ENCODE measurements at regions not wholly inside any gene's neighbourhood (a gene's known extent, or its start where the extent isn't known, plus 50 kb on each side); places are given as distances from the start of the nearest gene placed in this dataset.

DNA sequence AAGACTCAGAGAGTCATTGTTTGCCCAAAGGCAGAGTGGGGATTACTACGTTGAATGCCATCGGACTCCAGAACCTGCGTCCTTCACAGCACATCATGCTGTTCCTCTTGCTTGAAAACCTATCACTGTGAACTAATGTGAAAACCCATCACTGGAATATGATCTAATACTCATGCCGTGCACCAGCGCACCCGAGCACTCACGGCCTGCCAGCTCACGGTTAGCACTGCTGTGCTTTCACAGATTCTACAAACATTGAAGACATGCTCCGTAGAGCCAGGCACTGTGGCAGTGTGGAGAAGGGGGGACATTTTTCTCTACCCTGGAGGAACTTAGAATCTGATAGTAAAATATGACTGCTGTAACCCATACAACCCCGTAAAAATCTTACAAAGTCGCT, 350.4 kb downstream of the C16orf95 start (continued):
- TF ChIP-seq HDAC2 (IDR thresholded peaks at IDR 0.05) (no peak), CREB1 (IDR thresholded peaks at IDR 0.05; ENCODE audit: low read depth) (no peak)

GRCh38 chr16:86968866-86969265, 348.3 kb downstream of the C16orf95 start:
- H3K79me2 ChIP-seq (ENCODE audit: control insufficient read depth, insufficient read depth, low read length) = no peaks in the 10 kb centered on the region
- no peak overlapping the region for H3K4me2 ChIP-seq (ENCODE audit: control insufficient read depth, insufficient read depth)
- no peaks in the 10 kb centered on the region for H4K20me1 ChIP-seq (ENCODE audit: control insufficient read depth, insufficient read depth)
- no peaks in the 10 kb centered on the region for H3K27me3 ChIP-seq (replicated peaks in 1 of 2; ENCODE audit: control insufficient read depth in 2 of 2, insufficient read depth in 2 of 2, low read length in 1 of 2)
- H3K4me3 ChIP-seq = no peak overlapping the region
- CTCF ChIA-PET = no interaction called here
- DNase-seq (ENCODE audit: low read depth, low spot score) (no peak), ATAC-seq (no peak), FAIRE-seq (no peak)
- SMC1A ChIA-PET (ENCODE audit: uncharacterized antibody, unreplicated experiment) = no interaction called here
- intact Hi-C loops (cut with micrococcal nuclease; ENCODE audit: unreplicated experiment) (no loop called here), in situ Hi-C loops (cut with MboI) (no loop called here)
- POLR2A ChIA-PET = no interaction called here
- H3K4me1 ChIP-seq (ENCODE audit: control insufficient read depth, insufficient read depth, low read length) = no peaks in the 10 kb centered on the region
- 66% methylated on average over 16 of the region's 16 CpGs for WGBS (ENCODE audit: insufficient coverage, insufficient replicate concordance, low lambda C conversion rate, missing lambda C conversion rate)
- no peak overlapping the region for H3K9ac ChIP-seq (ENCODE audit: control insufficient read depth, insufficient read depth, low read length)
- RAD21 ChIA-PET (ENCODE audit: unreplicated experiment) = interaction anchor here (0.6 kb wide), 1 partner anchor 369 kb away, joined by 3 read pairs; no protein-coding TSS in a partner anchor
- no peak overlapping the region for H3K27ac ChIP-seq (ENCODE audit: control insufficient read depth, insufficient read depth)
- no peak for TF ChIP-seq CHD1 (IDR thresholded peaks at IDR 0.05; ENCODE audit: low read depth, low read length)
- TF ChIP-seq ASH2L (IDR thresholded peaks at IDR 0.05; ENCODE audit: borderline replicate concordance, low read depth) = no peak
- TF ChIP-seq GABPA (IDR thresholded peaks at IDR 0.05; ENCODE audit: low read depth) = no peak
- no peak for TF ChIP-seq TCF3 (IDR thresholded peaks at IDR 0.05; ENCODE audit: borderline replicate concordance, insufficient read depth, low read depth, low read length)
- no peak for TF ChIP-seq RCOR1 (conservative IDR thresholded peaks at IDR 0.05; ENCODE audit: low read depth, low read length)
- TF ChIP-seq HSF1 (IDR thresholded peaks at IDR 0.05; ENCODE audit: low read depth, low read length) = no peak
- no peak for TF ChIP-seq SP1 (IDR thresholded peaks at IDR 0.05; ENCODE audit: low read depth, low read length)
- TF ChIP-seq, protein P1, sequence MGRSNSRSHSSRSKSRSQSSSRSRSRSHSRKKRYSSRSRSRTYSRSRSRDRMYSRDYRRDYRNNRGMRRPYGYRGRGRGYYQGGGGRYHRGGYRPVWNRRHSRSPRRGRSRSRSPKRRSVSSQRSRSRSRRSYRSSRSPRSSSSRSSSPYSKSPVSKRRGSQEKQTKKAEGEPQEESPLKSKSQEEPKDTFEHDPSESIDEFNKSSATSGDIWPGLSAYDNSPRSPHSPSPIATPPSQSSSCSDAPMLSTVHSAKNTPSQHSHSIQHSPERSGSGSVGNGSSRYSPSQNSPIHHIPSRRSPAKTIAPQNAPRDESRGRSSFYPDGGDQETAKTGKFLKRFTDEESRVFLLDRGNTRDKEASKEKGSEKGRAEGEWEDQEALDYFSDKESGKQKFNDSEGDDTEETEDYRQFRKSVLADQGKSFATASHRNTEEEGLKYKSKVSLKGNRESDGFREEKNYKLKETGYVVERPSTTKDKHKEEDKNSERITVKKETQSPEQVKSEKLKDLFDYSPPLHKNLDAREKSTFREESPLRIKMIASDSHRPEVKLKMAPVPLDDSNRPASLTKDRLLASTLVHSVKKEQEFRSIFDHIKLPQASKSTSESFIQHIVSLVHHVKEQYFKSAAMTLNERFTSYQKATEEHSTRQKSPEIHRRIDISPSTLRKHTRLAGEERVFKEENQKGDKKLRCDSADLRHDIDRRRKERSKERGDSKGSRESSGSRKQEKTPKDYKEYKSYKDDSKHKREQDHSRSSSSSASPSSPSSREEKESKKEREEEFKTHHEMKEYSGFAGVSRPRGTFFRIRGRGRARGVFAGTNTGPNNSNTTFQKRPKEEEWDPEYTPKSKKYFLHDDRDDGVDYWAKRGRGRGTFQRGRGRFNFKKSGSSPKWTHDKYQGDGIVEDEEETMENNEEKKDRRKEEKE (IDR thresholded peaks at IDR 0.05) = no peak
- no peak for TF ChIP-seq HDAC6 (IDR thresholded peaks at IDR 0.05; ENCODE audit: unreplicated experiment)
- TF ChIP-seq STAT1 (conservative IDR thresholded peaks at IDR 0.05) = no peak
- TF ChIP-seq PAX5 (IDR thresholded peaks at IDR 0.05; ENCODE audit: borderline replicate concordance, low read depth, low read length) = no peak
- TF ChIP-seq NR2F1 (conservative IDR thresholded peaks at IDR 0.05) = no peak
- TF ChIP-seq, protein P2, sequence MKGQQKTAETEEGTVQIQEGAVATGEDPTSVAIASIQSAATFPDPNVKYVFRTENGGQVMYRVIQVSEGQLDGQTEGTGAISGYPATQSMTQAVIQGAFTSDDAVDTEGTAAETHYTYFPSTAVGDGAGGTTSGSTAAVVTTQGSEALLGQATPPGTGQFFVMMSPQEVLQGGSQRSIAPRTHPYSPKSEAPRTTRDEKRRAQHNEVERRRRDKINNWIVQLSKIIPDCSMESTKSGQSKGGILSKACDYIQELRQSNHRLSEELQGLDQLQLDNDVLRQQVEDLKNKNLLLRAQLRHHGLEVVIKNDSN (IDR thresholded peaks at IDR 0.05; ENCODE audit: borderline replicate concordance, extremely low read length, insufficient read depth, low read depth, low read length) = no peak
- no peak for TF ChIP-seq CBFB (IDR thresholded peaks at IDR 0.05; ENCODE audit: low read depth)
- TF ChIP-seq, protein P3, sequence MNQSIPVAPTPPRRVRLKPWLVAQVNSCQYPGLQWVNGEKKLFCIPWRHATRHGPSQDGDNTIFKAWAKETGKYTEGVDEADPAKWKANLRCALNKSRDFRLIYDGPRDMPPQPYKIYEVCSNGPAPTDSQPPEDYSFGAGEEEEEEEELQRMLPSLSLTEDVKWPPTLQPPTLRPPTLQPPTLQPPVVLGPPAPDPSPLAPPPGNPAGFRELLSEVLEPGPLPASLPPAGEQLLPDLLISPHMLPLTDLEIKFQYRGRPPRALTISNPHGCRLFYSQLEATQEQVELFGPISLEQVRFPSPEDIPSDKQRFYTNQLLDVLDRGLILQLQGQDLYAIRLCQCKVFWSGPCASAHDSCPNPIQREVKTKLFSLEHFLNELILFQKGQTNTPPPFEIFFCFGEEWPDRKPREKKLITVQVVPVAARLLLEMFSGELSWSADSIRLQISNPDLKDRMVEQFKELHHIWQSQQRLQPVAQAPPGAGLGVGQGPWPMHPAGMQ (IDR thresholded peaks at IDR 0.05; ENCODE audit: borderline replicate concordance) = no peak
- no peak for TF ChIP-seq BRCA1 (IDR thresholded peaks at IDR 0.05; ENCODE audit: low read depth, low read length)
- no TSS peak for BruUV-seq (replicated peaks)
- no peak overlapping the region for H2AFZ ChIP-seq (ENCODE audit: control insufficient read depth, low read depth, low read length)
- H3K9me3 ChIP-seq (replicated peaks; ENCODE audit: control insufficient read depth, insufficient read depth, low read length) = no peaks in the 10 kb centered on the region
- no peaks in the 10 kb centered on the region for H3K36me3 ChIP-seq (ENCODE audit: control insufficient read depth in 2 of 2, insufficient read depth in 2 of 2, low read length in 1 of 2)
